CD14-positive monocyte (primary cell): ENCODE measurements at regions not wholly inside any gene's neighbourhood (a gene's known extent, or its start where the extent isn't known, plus 50 kb on each side); places are given as distances from the start of the nearest gene placed in this dataset.

Experiments used
- DNase-seq, 3 donors: peaks; one replicate each; pipeline ENCODE4 v3.0.0-alpha.2; 2011 to 2022
- H2AFZ ChIP-seq: 2 replicates; pipeline ENCODE4 v1.6.0; 2012; ENCODE audit warnings: mild to moderate bottlenecking, low read depth, low read length, inconsistent platforms; ENCODE audit not compliant: insufficient read depth, poor library complexity, severe bottlenecking
- H3K27ac ChIP-seq, 2 donors: 1 replicate in 1 of 2; 2 replicates in 1 of 2; pipeline ENCODE4 v1.5.1; 2012 to 2013; ENCODE audit warnings: low read length in 2 of 2, control low read depth in 1 of 2, inconsistent platforms in 1 of 2, low read depth in 1 of 2, mild to moderate bottlenecking in 1 of 2
- H3K27me3 ChIP-seq, 2 donors: one replicate each; pipeline versions ENCODE4 v1.6.0 to v1.6.1; 2011 to 2013; ENCODE audit warnings: low read length in 2 of 2; ENCODE audit not compliant: control insufficient read depth in 2 of 2, insufficient read depth in 2 of 2
- H3K36me3 ChIP-seq, 2 donors: replicated peaks in 1 of 2; 1 replicate in 1 of 2; 2 replicates in 1 of 2; pipeline versions ENCODE4 v1.5.1 to v1.6.1; 2012 to 2013; ENCODE audit warnings: low read length in 2 of 2, control low read depth in 1 of 2, inconsistent platforms in 1 of 2, mild to moderate bottlenecking in 1 of 2; ENCODE audit not compliant: insufficient read depth in 2 of 2, control insufficient read depth in 1 of 2
- H3K4me1 ChIP-seq, 2 donors: 1 replicate in 1 of 2; 2 replicates in 1 of 2; pipeline versions ENCODE4 v1.5.1 to v1.6.1; 2012 to 2013; ENCODE audit warnings: low read length in 2 of 2, control low read depth in 1 of 2, inconsistent platforms in 1 of 2, mild to moderate bottlenecking in 1 of 2, moderate library complexity in 1 of 2; ENCODE audit not compliant: insufficient read depth in 2 of 2, control insufficient read depth in 1 of 2
- H3K4me2 ChIP-seq: replicated peaks from 2 replicates; pipeline ENCODE3; 2012; ENCODE audit warnings: low read length, moderate library complexity, mild to moderate bottlenecking; ENCODE audit not compliant: poor library complexity, severe bottlenecking; ENCODE audit errors: extremely low read depth
- H3K4me3 ChIP-seq, 3 experiments: fragments of 200-600 bp in 1 of 3; sonication (generic) in 1 of 3; replicated peaks in 1 of 3; 1 replicate in 2 of 3; 2 replicates in 1 of 3; pipeline ENCODE4 v1.5.1; 2011 to 2013; ENCODE audit warnings: low read length in 3 of 3, mild to moderate bottlenecking in 3 of 3, control low read depth in 2 of 3, low read depth in 2 of 3, inconsistent platforms in 1 of 3, moderate library complexity in 1 of 3
- H3K79me2 ChIP-seq: 2 replicates; pipeline ENCODE4 v1.6.0; 2012; ENCODE audit warnings: mild to moderate bottlenecking, control low read depth, inconsistent platforms, low read length, moderate library complexity; ENCODE audit not compliant: insufficient read depth
- H3K9ac ChIP-seq: 2 replicates; pipeline ENCODE4 v1.6.0; 2017; ENCODE audit warnings: low read length, mild to moderate bottlenecking; ENCODE audit not compliant: insufficient read depth, poor library complexity, severe bottlenecking
- H3K9me3 ChIP-seq, 2 donors: replicated peaks in 1 of 2; 1 replicate in 1 of 2; 2 replicates in 1 of 2; pipeline versions ENCODE4 v1.5.1 to v1.6.1; 2012 to 2013; ENCODE audit warnings: low read length in 2 of 2, control low read depth in 1 of 2; ENCODE audit not compliant: control insufficient read depth in 1 of 2, insufficient read depth in 1 of 2
- H4K20me1 ChIP-seq: 2 replicates; pipeline ENCODE4 v1.6.0; 2012; ENCODE audit warnings: mild to moderate bottlenecking, low read length, control low read depth, moderate library complexity; ENCODE audit not compliant: insufficient read depth
- H3K27ac Mint-ChIP-seq, 7 donors: one replicate each; pipeline ENCODE4 v1.8.0; 2020; ENCODE audit warnings: mild to moderate bottlenecking in 7 of 7, mixed read lengths in 7 of 7, moderate library complexity in 6 of 7, inconsistent platforms in 2 of 7
- H3K27me3 Mint-ChIP-seq, 3 donors: one replicate each; pipeline ENCODE4 v1.8.0; 2021 to 2022; ENCODE audit warnings: low read depth in 3 of 3, mild to moderate bottlenecking in 3 of 3, mixed read lengths in 3 of 3, moderate library complexity in 3 of 3, inconsistent platforms in 1 of 3
- H3K36me3 Mint-ChIP-seq, 2 donors: one replicate each; pipeline ENCODE4 v1.8.0; 2020; ENCODE audit warnings: mixed read lengths in 2 of 2, inconsistent platforms in 1 of 2, mild to moderate bottlenecking in 1 of 2
- H3K4me1 Mint-ChIP-seq: one replicate; pipeline ENCODE4 v1.8.0; 2020; ENCODE audit warnings: mild to moderate bottlenecking, mixed read lengths
- H3K4me3 Mint-ChIP-seq, 2 donors: one replicate each; pipeline ENCODE4 v1.8.0; 2020; ENCODE audit warnings: mild to moderate bottlenecking in 2 of 2, mixed read lengths in 2 of 2, moderate library complexity in 1 of 2
- H3K9me3 Mint-ChIP-seq, 7 donors: one replicate each; pipeline ENCODE4 v1.8.0; 2020 to 2022; ENCODE audit warnings: mixed read lengths in 7 of 7, mild to moderate bottlenecking in 6 of 7, moderate library complexity in 6 of 7, inconsistent platforms in 2 of 7
- WGBS: methylation state at CpG from one replicate; pipeline ENCODE4 v1.1.5; 2013; ENCODE audit warnings: missing lambda C conversion rate; ENCODE audit not compliant: insufficient coverage; 5-methylcytosine and 5-hydroxymethylcytosine counted together
- intact Hi-C, 2 donors: fragments of 100-400 bp; cut with micrococcal nuclease; formaldehyde crosslinking; loops; one replicate each; pipeline versions ENCODE4 v1.15.0 to v1.15.1; 2023
- TF ChIP-seq, protein P1 (sequence below): fragments of 200-600 bp; IDR thresholded peaks from one replicate; pipeline ENCODE4 v1.8.0; 2022; ENCODE audit warnings: antibody characterized with exemption, mild to moderate bottlenecking

DNA sequence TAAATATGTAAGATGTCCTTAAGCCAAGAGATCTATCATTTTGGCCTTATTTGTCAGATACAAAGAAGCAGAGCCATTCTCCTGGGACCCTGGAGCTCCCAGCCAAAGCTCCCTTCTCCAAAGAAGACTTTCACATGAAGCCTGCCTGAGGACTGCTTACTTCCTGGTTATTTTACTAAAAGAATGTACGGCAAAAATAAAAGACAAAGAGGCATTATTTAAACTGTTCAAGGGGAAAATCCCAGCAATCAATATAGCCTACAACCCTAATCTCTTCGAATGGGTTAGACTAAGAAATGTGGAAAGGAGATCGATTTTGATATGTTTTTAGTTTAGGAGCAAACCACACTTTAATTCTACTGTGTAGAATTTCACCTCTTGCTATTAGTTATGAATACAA is 237.9 kb upstream of the CTBP2 start:
- Histone ChIP-seq H3K79me2 (no peaks in the 10 kb centered on the region), H3K9me3 (no peaks in the 10 kb centered on the region), H3K9ac (no peak overlapping the region), H3K27me3 (no peaks in the 10 kb centered on the region), H3K36me3 (no peaks in the 10 kb centered on the region), H3K4me3 (no peak overlapping the region), H3K27ac (no peak overlapping the region), H3K4me2 (no peak overlapping the region), H2AFZ (no peak overlapping the region), H4K20me1 (no peaks in the 10 kb centered on the region), H3K4me1 (no peaks in the 10 kb centered on the region)
- intact Hi-C loops = no loop called here
- Mint-ChIP-seq H3K27me3 (peaks cover 0 to 2% (median 2%) of the 10 kb centered on the region in 3 donors), H3K36me3 (no peaks in the 10 kb centered on the region), H3K4me1 (no peaks in the 10 kb centered on the region), H3K9me3 (peaks cover 0 to 2% (median 0%) of the 10 kb centered on the region in 7 donors), H3K27ac (no peak overlapping the region), H3K4me3 (no peak overlapping the region)
- DNase-seq = no peak
- no CpG with 5 or more reads among the region's 3 CpGs for WGBS
- TF ChIP-seq, protein P1, sequence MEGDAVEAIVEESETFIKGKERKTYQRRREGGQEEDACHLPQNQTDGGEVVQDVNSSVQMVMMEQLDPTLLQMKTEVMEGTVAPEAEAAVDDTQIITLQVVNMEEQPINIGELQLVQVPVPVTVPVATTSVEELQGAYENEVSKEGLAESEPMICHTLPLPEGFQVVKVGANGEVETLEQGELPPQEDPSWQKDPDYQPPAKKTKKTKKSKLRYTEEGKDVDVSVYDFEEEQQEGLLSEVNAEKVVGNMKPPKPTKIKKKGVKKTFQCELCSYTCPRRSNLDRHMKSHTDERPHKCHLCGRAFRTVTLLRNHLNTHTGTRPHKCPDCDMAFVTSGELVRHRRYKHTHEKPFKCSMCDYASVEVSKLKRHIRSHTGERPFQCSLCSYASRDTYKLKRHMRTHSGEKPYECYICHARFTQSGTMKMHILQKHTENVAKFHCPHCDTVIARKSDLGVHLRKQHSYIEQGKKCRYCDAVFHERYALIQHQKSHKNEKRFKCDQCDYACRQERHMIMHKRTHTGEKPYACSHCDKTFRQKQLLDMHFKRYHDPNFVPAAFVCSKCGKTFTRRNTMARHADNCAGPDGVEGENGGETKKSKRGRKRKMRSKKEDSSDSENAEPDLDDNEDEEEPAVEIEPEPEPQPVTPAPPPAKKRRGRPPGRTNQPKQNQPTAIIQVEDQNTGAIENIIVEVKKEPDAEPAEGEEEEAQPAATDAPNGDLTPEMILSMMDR = no peak

DNA sequence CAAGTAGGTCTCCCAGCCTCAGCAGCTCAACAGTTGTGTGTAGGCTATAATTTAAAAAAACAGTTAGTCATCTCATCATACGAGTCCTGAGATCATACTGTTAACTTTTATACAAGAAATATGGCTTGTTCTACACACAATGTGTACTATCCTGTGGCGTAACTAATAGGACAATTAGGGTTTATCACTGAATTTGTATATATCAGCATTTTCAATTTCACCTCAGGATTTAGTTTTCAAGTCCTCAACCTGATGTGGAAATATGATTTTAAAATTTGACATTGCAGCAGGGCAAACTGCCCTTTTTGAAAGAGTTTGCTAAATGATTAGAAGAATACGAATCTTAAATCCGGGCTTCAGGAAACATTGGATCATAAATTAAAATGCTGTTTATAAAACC is 237.2 kb upstream of the CTBP2 start:
- Histone ChIP-seq H3K4me1 (no peaks in the 10 kb centered on the region), H3K27ac (no peak overlapping the region), H2AFZ (no peak overlapping the region), H3K9ac (no peak overlapping the region), H3K9me3 (no peaks in the 10 kb centered on the region), H3K79me2 (no peaks in the 10 kb centered on the region), H3K4me2 (no peak overlapping the region), H3K36me3 (no peaks in the 10 kb centered on the region), H3K27me3 (no peaks in the 10 kb centered on the region), H3K4me3 (no peak overlapping the region), H4K20me1 (no peaks in the 10 kb centered on the region)
- Mint-ChIP-seq H3K27me3 (peaks cover 0 to 2% (median 2%) of the 10 kb centered on the region in 3 donors), H3K4me1 (no peaks in the 10 kb centered on the region), H3K36me3 (no peaks in the 10 kb centered on the region), H3K4me3 (no peak overlapping the region), H3K27ac (no peak overlapping the region), H3K9me3 (peaks cover 0 to 2% (median 0%) of the 10 kb centered on the region in 7 donors)
- WGBS = 100% methylated on average over 2 of the region's 4 CpGs
- TF ChIP-seq, protein P1 = no peak
- intact Hi-C loops = no loop called here
- DNase-seq = no peak
